ENCODE measurements at regions not wholly inside any gene's neighbourhood (a gene's known extent, or its start where the extent isn't known, plus 50 kb on each side); places are given as distances from the start of the nearest gene placed in this dataset.

- no peak for TF ChIP-seq CTCF (IDR thresholded peaks at IDR 0.05)
- no peak for TF ChIP-seq POLR2A (IDR thresholded peaks at IDR 0.05; ENCODE audit: low read depth)
- TF ChIP-seq POLR2AphosphoS5 (IDR thresholded peaks at IDR 0.05): no peak
- no peak for TF ChIP-seq EP300 (IDR thresholded peaks at IDR 0.05)
These were observed 187.1 kb downstream of the ALG10 start for GRCh38 chr12:34209259-34209835.
